ENCODE measurements at regions not wholly inside any gene's neighbourhood (a gene's known extent, or its start where the extent isn't known, plus 50 kb on each side); places are given as distances from the start of the nearest gene placed in this dataset.

DNA sequence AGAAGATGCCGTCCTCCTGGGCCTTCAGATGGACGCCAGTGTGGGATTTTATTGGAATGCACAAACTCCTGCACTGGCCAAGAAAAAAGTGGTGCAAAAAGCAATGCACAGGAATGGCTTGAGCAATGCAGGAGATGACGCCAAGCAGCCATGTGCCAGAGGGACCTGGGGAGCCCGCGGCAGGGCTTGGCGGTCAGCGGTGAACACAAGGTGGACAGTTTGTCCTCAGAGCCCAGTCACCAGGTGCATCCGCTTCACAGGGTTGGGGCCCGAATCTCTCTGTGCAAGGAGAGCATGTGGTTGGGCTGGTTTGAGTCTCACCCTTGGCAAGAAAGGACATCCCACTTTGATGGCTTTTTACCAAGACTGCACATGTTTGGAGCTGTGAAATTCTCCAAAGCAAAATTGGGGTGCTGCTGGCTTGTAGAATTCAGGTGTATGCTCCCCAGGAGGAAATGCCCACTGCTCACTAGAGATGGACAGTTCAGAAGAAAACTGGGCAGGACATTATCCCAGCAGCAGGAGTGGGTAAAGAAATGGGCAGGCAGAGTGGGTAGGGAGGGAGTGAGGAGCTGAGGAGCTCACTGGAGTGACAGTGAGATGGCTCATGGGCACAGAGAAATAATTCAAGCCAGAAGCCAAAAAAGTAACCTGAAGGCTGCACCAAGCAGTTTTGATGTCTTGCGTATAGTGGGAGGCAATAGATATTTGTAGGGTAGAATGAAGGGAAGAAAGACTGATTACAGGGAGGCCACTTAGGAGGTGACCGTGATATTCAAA lies 463.9 kb downstream of the MTRR start:
- Histone ChIP-seq H4K20me1 (ENCODE audit: low read depth) (no peaks in the 10 kb centered on the region), H3K36me3 (no peaks in the 10 kb centered on the region), H3K4me2 (no peak overlapping the region), H3K4me3 (no peak overlapping the region), H3K27ac (no peak overlapping the region), H3K4me1 (no peaks in the 10 kb centered on the region), H3K79me2 (ENCODE audit: low read depth) (no peaks in the 10 kb centered on the region), H3F3A (ENCODE audit: low read depth) (no peaks in the 10 kb centered on the region), H3K27me3 (no peaks in the 10 kb centered on the region), H2AFZ (replicated peaks) (no peak overlapping the region), H3K9me3 (ENCODE audit: low read depth) (no peaks in the 10 kb centered on the region), H3K9ac (no peak overlapping the region)
- no peak overlapping the region for H3K27ac Mint-ChIP-seq
- TF ChIP-seq EZH2phosphoT487 (IDR thresholded peaks at IDR 0.05) (no peak), EZH2 (IDR thresholded peaks at IDR 0.05) (no peak)
- TF ChIP-seq, protein P1, sequence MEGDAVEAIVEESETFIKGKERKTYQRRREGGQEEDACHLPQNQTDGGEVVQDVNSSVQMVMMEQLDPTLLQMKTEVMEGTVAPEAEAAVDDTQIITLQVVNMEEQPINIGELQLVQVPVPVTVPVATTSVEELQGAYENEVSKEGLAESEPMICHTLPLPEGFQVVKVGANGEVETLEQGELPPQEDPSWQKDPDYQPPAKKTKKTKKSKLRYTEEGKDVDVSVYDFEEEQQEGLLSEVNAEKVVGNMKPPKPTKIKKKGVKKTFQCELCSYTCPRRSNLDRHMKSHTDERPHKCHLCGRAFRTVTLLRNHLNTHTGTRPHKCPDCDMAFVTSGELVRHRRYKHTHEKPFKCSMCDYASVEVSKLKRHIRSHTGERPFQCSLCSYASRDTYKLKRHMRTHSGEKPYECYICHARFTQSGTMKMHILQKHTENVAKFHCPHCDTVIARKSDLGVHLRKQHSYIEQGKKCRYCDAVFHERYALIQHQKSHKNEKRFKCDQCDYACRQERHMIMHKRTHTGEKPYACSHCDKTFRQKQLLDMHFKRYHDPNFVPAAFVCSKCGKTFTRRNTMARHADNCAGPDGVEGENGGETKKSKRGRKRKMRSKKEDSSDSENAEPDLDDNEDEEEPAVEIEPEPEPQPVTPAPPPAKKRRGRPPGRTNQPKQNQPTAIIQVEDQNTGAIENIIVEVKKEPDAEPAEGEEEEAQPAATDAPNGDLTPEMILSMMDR (IDR thresholded peaks at IDR 0.05) = no peak
- no peaks in the 10 kb centered on the region for H3K36me3 Mint-ChIP-seq
- H3K4me1 Mint-ChIP-seq = no peaks in the 10 kb centered on the region
- H3K4me3 Mint-ChIP-seq = no peak overlapping the region
- DNase-seq (ENCODE audit: low spot score) = no peak
- peaks cover 3% of the 10 kb centered on the region for H3K9me3 Mint-ChIP-seq
- peaks cover 2% of the 10 kb centered on the region for H3K27me3 Mint-ChIP-seq (ENCODE audit: insufficient read depth, low read depth)

DNA sequence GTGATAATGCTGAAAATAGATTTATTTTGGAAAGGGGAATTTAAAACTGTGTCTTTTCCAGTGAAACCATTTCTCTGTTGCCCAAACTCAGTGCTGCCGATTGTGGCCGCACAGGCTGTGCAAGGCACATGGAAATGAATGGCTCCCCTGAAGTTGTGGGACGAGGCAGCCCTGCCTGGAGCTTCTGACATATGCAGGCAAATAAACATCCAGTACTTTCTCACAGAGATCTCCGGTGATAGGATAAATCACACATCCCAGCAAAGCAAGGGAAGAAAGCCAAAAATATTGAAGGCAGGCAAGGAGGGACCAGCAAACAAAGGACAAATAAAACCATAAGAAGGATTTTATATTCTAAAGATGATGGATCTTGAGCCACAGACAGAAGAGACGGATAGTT lies 464.5 kb downstream of the MTRR start:
- Histone ChIP-seq H3K9ac (no peak overlapping the region), H3F3A (ENCODE audit: low read depth) (no peaks in the 10 kb centered on the region), H3K4me2 (no peak overlapping the region), H3K27me3 (no peaks in the 10 kb centered on the region), H3K27ac (no peak overlapping the region), H4K20me1 (ENCODE audit: low read depth) (no peaks in the 10 kb centered on the region), H3K79me2 (ENCODE audit: low read depth) (no peaks in the 10 kb centered on the region), H3K9me3 (ENCODE audit: low read depth) (no peaks in the 10 kb centered on the region), H2AFZ (replicated peaks) (no peak overlapping the region), H3K36me3 (no peaks in the 10 kb centered on the region), H3K4me3 (no peak overlapping the region), H3K4me1 (no peaks in the 10 kb centered on the region)
- Mint-ChIP-seq H3K27ac (no peak overlapping the region), H3K36me3 (no peaks in the 10 kb centered on the region), H3K4me3 (no peak overlapping the region), H3K9me3 (peaks cover 3% of the 10 kb centered on the region), H3K27me3 (ENCODE audit: insufficient read depth, low read depth) (peaks cover 2% of the 10 kb centered on the region), H3K4me1 (no peaks in the 10 kb centered on the region)
- DNase-seq (ENCODE audit: low spot score) = no peak
- TF ChIP-seq, protein P1 (IDR thresholded peaks at IDR 0.05) = no peak
- no peak for TF ChIP-seq EZH2 (IDR thresholded peaks at IDR 0.05)
- no peak for TF ChIP-seq EZH2phosphoT487 (IDR thresholded peaks at IDR 0.05)

DNA sequence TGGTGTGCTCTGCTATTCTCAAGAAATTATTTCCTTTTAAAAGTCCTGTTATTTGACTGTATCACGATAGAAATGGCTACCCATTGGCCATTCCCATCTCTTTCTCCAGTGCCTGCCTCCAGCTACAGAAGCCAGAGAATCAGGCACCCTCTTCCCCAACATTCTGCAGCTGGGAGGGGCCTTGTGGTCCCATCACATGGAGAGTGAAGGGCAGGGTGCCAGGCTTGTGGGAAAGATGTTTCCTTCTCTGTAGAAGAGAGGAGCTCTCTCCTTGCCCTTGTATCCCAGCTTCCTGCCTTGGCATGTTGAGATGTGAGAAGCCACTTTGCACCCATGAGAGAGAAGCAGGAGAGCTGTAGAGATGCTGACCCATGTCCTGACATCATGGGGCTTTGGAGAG lies 465.0 kb downstream of the MTRR start:
- Mint-ChIP-seq H3K4me1 (no peaks in the 10 kb centered on the region), H3K27ac (no peak overlapping the region), H3K36me3 (no peaks in the 10 kb centered on the region), H3K4me3 (no peak overlapping the region), H3K27me3 (ENCODE audit: insufficient read depth, low read depth) (peaks cover 2% of the 10 kb centered on the region), H3K9me3 (peaks cover 3% of the 10 kb centered on the region)
- Histone ChIP-seq H3K4me3 (no peak overlapping the region), H3K27ac (no peak overlapping the region), H4K20me1 (ENCODE audit: low read depth) (no peaks in the 10 kb centered on the region), H3K4me1 (no peaks in the 10 kb centered on the region), H3K9me3 (ENCODE audit: low read depth) (no peaks in the 10 kb centered on the region), H3K27me3 (no peaks in the 10 kb centered on the region), H2AFZ (replicated peaks) (no peak overlapping the region), H3K36me3 (no peaks in the 10 kb centered on the region), H3K79me2 (ENCODE audit: low read depth) (no peaks in the 10 kb centered on the region), H3K9ac (no peak overlapping the region), H3F3A (ENCODE audit: low read depth) (no peaks in the 10 kb centered on the region), H3K4me2 (no peak overlapping the region)
- no peak for DNase-seq (ENCODE audit: low spot score)
- TF ChIP-seq EZH2 (IDR thresholded peaks at IDR 0.05) = no peak

DNA sequence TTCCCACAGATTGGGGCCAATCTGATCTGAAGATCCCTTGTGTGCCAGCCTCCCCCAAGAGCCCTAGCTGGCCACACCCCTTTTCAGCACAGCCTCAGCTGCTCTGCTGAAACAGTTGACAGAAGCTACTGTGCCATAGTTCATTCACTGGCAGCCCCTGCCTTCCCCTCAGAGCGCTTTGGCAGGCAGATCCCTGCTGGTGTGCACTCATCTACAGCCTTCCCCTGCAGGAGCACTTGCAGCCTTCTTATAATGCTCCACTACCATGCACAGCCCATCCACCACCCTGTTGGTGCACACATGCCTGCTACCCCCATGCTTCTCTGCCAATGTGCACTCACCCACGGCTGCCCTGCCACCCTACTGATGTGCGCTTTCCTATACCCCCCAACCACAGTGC lies 471.3 kb downstream of the MTRR start:
- Mint-ChIP-seq H3K27ac (no peak overlapping the region), H3K9me3 (peaks cover 4% of the 10 kb centered on the region), H3K27me3 (ENCODE audit: insufficient read depth, low read depth) (peaks cover 2% of the 10 kb centered on the region), H3K36me3 (no peaks in the 10 kb centered on the region), H3K4me1 (peaks cover 7% of the 10 kb centered on the region), H3K4me3 (no peak overlapping the region)
- no peak for DNase-seq (ENCODE audit: low spot score)
- Histone ChIP-seq H3K4me1 (no peaks in the 10 kb centered on the region), H3K4me3 (no peak overlapping the region), H4K20me1 (ENCODE audit: low read depth) (no peaks in the 10 kb centered on the region), H3K4me2 (no peak overlapping the region), H3K36me3 (no peaks in the 10 kb centered on the region), H3K9ac (no peak overlapping the region), H3K27me3 (no peaks in the 10 kb centered on the region), H3K79me2 (ENCODE audit: low read depth) (no peaks in the 10 kb centered on the region), H3K27ac (no peak overlapping the region), H3F3A (ENCODE audit: low read depth) (no peaks in the 10 kb centered on the region), H2AFZ (replicated peaks) (no peak overlapping the region), H3K9me3 (ENCODE audit: low read depth) (no peaks in the 10 kb centered on the region)
- TF ChIP-seq, protein P1 (IDR thresholded peaks at IDR 0.05) = no peak
- no peak for TF ChIP-seq EZH2phosphoT487 (IDR thresholded peaks at IDR 0.05)
- TF ChIP-seq EZH2 (IDR thresholded peaks at IDR 0.05) = no peak
